Activated T-cell treated with anti-CD3 and anti-CD28 coated beads, Interleukin-2, amount 50 U/mL, for 4 hours (primary cell): ENCODE measurements at regions not wholly inside any gene's neighbourhood (a gene's known extent, or its start where the extent isn't known, plus 50 kb on each side); places are given as distances from the start of the nearest gene placed in this dataset.

Experiments
- ATAC-seq, 2 donors: fragments of 200-7000 bp; cut with Tn5 transposase; one replicate each; pipeline ENCODE4 v1.10.0; 2021
- DNase-seq: peaks from one replicate; pipeline ENCODE4 v3.0.0-alpha.2; 2020
- H3K27me3 Mint-ChIP-seq: one replicate; pipeline ENCODE4 v1.8.0; 2021; ENCODE audit warnings: low read depth, mixed read lengths
- H3K36me3 Mint-ChIP-seq: one replicate; pipeline ENCODE4 v1.8.0; 2022; ENCODE audit warnings: mixed read lengths; ENCODE audit not compliant: insufficient read depth
- H3K4me1 Mint-ChIP-seq: one replicate; pipeline ENCODE4 v1.8.0; 2021; ENCODE audit warnings: low read depth, mixed read lengths
- H3K4me3 Mint-ChIP-seq: one replicate; pipeline ENCODE4 v1.8.0; 2021; ENCODE audit warnings: mild to moderate bottlenecking, moderate library complexity, mixed read lengths
- H3K9me3 Mint-ChIP-seq: one replicate; pipeline ENCODE4 v1.8.0; 2021; ENCODE audit warnings: mixed read lengths

- ATAC-seq, result no peak
- no peak for DNase-seq
- H3K36me3 Mint-ChIP-seq, result no peaks in the 10 kb centered on the region
Observed at GRCh38 chr20:60628749-60629148, 623.3 kb upstream of the CDH4 start.

DNA sequence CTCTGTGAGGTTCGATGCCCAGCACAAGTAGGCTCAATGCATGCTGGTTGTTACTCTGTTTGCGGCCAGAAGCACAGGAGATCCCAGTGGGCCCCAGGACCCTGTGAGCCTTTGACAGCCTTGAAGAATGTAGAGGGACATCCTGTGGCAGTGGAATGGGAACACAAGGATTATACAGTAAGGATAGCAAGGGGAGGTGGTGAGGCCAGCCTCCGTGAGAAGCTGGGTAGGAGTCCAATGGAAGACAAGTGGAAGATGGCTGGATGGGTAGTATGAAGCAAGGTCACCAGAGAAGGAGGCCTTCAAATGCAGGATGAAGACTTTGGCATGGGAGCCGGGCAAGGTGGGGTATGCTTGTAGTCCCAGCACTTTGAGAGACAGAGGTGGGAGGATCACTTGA is 622.9 kb upstream of the CDH4 start:
- no peaks in the 10 kb centered on the region for H3K9me3 Mint-ChIP-seq
- H3K4me1 Mint-ChIP-seq, result no peaks in the 10 kb centered on the region
- no peaks in the 10 kb centered on the region for H3K36me3 Mint-ChIP-seq

More at GRCh38 chr20:60628749-60629148, 623.3 kb upstream of the CDH4 start:
- H3K27me3 Mint-ChIP-seq, result no peaks in the 10 kb centered on the region
- no peaks in the 10 kb centered on the region for H3K9me3 Mint-ChIP-seq
- H3K4me1 Mint-ChIP-seq, result no peaks in the 10 kb centered on the region
- H3K4me3 Mint-ChIP-seq, result no peak overlapping the region

DNA sequence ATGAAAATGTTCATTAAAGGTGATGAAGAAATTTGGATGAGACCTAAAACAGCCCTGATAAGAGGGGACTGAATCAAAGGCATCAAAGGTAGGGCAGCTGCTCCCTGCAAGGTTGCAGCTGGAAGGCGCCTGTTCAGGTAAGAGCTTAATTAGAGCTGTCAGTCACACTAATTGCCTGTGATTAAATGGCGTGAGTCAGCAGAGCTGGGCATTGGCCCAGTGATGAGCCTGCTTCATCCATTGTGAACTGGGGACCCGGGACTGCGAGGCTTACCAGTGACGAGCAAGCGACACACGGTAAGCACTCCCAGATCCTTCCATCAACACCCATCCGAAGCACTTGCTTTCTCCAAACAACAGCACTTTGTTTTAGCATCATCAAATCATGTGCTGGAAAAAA is 621.5 kb upstream of the CDH4 start:
- H3K4me1 Mint-ChIP-seq, result no peaks in the 10 kb centered on the region
- ATAC-seq, result no peak
- DNase-seq, result no peak
- H3K27me3 Mint-ChIP-seq, result no peaks in the 10 kb centered on the region
- no peaks in the 10 kb centered on the region for H3K9me3 Mint-ChIP-seq
- no peaks in the 10 kb centered on the region for H3K36me3 Mint-ChIP-seq
- no peak overlapping the region for H3K4me3 Mint-ChIP-seq

More for the DNA sequence above, 622.9 kb upstream of the CDH4 start:
- ATAC-seq (no peak), DNase-seq (no peak)
- H3K27me3 Mint-ChIP-seq, result no peaks in the 10 kb centered on the region
- no peak overlapping the region for H3K4me3 Mint-ChIP-seq

DNA sequence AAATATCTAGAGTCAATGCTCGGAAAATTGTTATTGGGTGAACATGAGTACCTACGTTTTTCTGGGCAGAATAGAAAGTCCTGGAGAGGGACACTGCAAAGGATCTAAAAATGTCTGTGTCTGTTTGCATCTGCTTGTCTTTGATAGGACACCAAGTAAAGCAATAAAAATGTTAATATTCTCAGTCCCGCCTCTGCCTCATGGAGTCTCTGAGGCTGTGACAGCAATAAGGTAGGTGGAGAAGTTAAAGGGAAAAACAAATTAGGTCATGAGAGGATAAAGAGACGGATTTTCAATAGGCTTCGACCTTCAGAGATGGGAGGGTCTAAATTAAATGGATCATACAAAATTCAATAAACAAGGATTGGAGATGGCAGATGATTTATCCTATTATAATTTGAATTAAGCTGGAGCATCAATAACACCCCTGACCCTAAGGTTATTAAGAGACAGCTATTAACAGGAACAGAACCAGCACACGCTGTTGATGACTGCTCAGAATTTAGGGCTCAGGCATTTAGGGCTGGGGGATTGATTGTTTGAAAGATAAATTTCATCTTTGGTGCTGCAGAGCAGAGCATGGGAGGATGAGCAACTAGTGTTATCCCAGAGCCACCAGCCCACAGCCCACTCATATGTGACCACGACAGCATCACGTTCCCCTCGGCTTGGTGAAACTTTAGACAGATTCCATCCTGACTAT is 620.3 kb upstream of the CDH4 start:
- Mint-ChIP-seq H3K4me3 (no peak overlapping the region), H3K4me1 (no peaks in the 10 kb centered on the region), H3K27me3 (no peaks in the 10 kb centered on the region), H3K9me3 (no peaks in the 10 kb centered on the region), H3K36me3 (no peaks in the 10 kb centered on the region)
- DNase-seq (no peak), ATAC-seq (no peak)

DNA sequence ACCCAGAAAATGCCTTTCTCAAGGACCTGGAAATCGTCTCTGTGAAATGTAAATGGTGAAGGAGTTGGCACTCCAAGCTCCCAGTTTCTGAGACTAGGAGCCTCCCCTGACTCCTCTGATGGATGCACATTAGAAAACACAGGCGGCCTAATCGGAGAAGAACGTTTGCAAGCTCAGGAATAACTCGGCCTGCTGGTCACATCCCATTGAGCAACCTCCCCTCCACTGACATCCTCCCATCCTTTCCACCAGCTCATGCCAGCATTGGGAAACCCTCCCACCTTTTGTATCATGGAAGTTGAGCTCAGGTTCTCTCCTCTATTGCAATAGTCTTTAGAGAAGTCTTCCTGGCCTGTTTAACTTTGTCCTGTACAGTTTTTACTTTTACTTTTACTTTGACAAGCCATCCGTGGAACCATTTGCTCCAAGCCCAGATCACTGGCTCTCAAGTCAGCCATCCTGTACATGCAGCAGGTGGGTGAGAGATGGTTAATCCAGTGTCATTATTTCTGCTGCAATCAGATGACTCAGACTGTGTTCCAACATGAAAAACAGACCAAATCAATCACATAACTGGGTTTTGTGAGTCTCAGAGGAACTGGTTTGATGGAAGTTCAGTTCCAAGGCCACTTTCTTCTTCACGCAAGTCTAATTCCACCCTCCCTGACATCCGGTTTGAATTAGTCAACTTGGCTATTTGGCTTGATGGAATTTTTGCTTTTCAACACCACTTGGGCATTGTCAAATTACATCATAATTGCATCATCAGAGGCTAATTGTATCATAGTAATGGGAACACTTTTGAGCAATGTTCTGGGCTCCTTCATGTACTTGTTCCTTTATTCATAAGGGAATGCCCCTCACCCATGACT is 619.4 kb upstream of the CDH4 start:
- DNase-seq (no peak), ATAC-seq (no peak)
- Mint-ChIP-seq H3K4me3 (no peak overlapping the region), H3K27me3 (no peaks in the 10 kb centered on the region), H3K9me3 (no peaks in the 10 kb centered on the region), H3K36me3 (no peaks in the 10 kb centered on the region), H3K4me1 (no peaks in the 10 kb centered on the region)

DNA sequence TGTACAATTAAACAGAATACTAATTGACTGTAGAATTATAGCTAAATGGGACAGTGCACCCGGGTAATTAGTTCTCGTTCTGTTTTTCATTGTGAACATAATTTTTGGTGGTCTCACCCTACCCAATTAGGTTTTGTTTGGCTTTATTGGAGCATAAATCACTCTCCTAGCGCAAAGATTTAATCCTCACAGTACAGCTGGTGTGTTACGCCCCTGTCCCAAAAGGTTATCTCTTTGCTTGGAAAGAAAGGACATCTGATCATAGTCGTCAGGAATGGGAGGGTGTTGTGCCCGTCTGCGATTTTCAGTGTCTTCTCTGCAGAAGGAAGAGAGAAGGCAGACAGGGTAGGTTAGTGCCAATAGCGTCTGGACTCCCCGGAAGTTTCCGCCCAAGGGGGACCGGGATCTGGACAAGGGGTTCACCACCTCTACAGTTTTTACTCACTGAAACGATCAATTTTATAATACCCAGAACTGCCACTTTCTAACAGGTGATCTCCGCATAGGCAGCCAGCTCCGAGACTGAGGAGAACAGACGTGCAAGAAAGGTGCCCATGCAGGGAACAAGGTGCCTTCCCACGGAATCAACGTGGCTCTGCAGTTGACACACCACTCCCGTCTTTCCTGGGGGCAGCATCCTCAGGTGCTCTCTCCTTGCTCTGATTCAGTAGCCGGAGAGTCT is 617.4 kb upstream of the CDH4 start:
- H3K4me1 Mint-ChIP-seq, result no peaks in the 10 kb centered on the region
- no peak for DNase-seq

GRCh38 chr20:60636417-60636816 is 615.6 kb upstream of the CDH4 start:
- Mint-ChIP-seq H3K36me3 (no peaks in the 10 kb centered on the region), H3K9me3 (no peaks in the 10 kb centered on the region), H3K4me1 (no peaks in the 10 kb centered on the region), H3K27me3 (no peaks in the 10 kb centered on the region), H3K4me3 (no peak overlapping the region)
- no peak for DNase-seq
- no peak for ATAC-seq

More for the DNA sequence above, 617.4 kb upstream of the CDH4 start:
- Mint-ChIP-seq H3K27me3 (no peaks in the 10 kb centered on the region), H3K9me3 (no peaks in the 10 kb centered on the region), H3K36me3 (no peaks in the 10 kb centered on the region), H3K4me3 (no peak overlapping the region)
- no peak for ATAC-seq

DNA sequence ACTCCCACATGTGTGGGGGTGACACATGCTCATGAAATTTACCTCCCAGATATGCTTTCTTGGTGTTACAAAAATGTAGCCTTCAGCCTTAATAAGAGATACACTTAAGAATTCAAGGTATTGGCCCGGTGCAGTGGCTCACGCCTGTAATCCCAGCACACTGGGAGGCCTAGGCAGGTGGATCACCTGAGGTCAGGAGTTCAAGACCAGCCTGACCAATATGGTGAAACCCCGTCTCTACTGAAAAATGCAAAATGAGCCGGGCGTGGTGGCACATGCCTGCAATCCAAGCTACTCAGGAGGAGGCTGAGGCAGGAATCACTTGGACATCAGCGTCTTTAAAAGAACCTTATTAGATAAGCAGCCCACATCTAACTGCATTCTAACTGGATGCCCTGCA is 614.3 kb upstream of the CDH4 start:
- DNase-seq (no peak), ATAC-seq (no peak)
- no peaks in the 10 kb centered on the region for H3K4me1 Mint-ChIP-seq
- H3K36me3 Mint-ChIP-seq, result no peaks in the 10 kb centered on the region
- no peak overlapping the region for H3K4me3 Mint-ChIP-seq
- H3K27me3 Mint-ChIP-seq, result no peaks in the 10 kb centered on the region
- no peaks in the 10 kb centered on the region for H3K9me3 Mint-ChIP-seq

- DNase-seq (no peak), ATAC-seq (no peak)
- Mint-ChIP-seq H3K4me1 (no peaks in the 10 kb centered on the region), H3K27me3 (no peaks in the 10 kb centered on the region), H3K36me3 (no peaks in the 10 kb centered on the region), H3K4me3 (no peak overlapping the region), H3K9me3 (no peaks in the 10 kb centered on the region)
Observed at GRCh38 chr20:60638430-60639098, 613.5 kb upstream of the CDH4 start.

DNA sequence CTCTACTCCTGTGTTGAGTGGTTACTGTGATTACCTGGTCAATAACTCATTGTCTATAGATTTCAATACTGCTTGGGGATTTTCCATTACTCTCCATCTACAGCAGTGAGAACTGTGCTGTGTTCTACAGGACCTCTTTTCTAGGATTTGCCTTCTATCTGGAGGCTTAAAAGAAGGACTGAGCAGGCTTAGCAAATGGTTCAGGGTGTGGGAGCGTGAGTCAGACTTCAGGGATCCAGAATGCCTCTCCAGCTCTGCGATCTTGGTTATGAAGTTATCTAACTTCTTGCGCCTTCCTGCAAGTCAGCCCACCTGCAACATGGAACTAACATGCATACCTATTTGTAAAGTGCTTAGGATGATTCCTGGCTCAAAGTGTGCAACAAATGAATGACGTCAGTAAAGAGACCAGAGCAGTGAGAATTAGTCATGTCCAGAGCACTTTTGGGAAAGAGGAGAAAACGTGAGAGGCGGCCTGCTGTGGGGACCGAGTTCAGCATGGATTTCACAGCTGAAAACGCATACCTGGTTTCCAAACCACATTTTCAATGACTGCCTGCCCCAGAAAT is 610.1 kb upstream of the CDH4 start:
- Mint-ChIP-seq H3K9me3 (peaks cover 3% of the 10 kb centered on the region), H3K27me3 (no peaks in the 10 kb centered on the region), H3K4me3 (no peak overlapping the region), H3K4me1 (no peaks in the 10 kb centered on the region), H3K36me3 (no peaks in the 10 kb centered on the region)
- ATAC-seq, result no peak
- DNase-seq, result no peak

DNA sequence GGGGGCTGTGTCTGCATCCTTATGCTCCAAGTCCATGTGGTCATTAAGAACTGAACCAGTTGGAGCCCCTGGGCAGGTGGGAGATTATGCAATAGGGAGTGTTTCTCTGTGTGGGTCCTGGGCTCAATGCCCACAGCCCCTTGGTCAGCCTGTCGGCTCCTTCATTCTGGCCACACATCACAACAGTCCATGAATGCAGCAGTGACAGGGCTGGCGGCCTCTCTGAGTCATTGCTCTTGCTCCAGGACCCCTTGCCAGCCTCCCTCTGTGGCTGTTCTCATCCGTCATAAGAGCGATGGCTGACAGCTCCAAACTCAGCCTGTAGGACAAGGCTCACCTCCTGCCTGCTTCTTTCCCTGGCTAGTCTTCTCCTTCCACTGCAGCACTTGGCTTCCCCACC is 609.5 kb upstream of the CDH4 start:
- no peak for DNase-seq
- Mint-ChIP-seq H3K4me1 (no peaks in the 10 kb centered on the region), H3K36me3 (no peaks in the 10 kb centered on the region), H3K27me3 (no peaks in the 10 kb centered on the region), H3K9me3 (peaks cover 3% of the 10 kb centered on the region), H3K4me3 (no peak overlapping the region)
- no peak for ATAC-seq

DNA sequence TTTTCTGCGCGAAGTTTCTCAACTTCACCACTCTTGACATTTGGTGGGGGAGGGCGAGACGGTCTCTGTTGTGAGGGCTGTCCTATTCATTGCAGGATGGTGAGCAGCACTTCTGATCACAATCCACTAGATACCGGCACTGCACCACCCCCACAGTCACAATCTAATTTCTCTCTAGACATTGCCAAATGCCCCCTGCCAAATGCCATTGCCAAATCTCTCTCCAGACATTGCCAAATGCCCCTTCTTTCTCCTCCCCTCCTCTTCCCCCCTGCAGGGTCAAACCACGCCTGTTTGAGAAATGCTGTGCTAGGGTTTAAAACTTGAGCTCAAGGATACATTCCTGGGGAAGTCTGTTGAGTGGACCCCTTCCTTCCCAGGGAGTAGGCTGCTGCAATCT is 603.5 kb upstream of the CDH4 start:
- Mint-ChIP-seq H3K36me3 (no peaks in the 10 kb centered on the region), H3K9me3 (peaks cover 9% of the 10 kb centered on the region), H3K27me3 (no peaks in the 10 kb centered on the region), H3K4me1 (no peaks in the 10 kb centered on the region), H3K4me3 (no peak overlapping the region)
- DNase-seq (no peak), ATAC-seq (no peak)

- Mint-ChIP-seq H3K4me1 (no peaks in the 10 kb centered on the region), H3K4me3 (no peak overlapping the region), H3K9me3 (peaks cover 9% of the 10 kb centered on the region), H3K36me3 (no peaks in the 10 kb centered on the region), H3K27me3 (no peaks in the 10 kb centered on the region)
- ATAC-seq, result no peak
- no peak for DNase-seq
Observed at GRCh38 chr20:60649541-60649940, 602.5 kb upstream of the CDH4 start.

DNA sequence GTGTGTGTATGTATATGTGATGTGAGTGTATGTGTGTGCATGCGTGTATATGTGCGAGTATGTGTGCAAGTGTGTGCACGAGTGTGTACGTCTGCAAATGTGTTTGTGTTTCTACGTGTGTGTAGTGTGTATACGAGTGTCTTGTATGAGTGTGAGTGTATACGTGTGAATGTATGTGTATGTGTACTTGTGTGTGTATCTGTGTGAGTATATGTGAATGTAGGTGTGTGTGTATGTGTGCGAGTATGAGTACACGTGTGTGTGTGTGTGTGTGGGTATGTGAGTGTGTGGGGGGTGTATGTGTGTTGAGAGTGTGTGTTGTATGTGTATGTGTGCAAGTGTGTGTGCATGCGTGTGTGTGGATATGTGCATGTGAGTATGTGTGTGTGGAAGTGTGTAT is 602.0 kb upstream of the CDH4 start:
- no peaks in the 10 kb centered on the region for H3K4me1 Mint-ChIP-seq
- no peak for ATAC-seq
- no peak overlapping the region for H3K4me3 Mint-ChIP-seq
- H3K27me3 Mint-ChIP-seq, result no peaks in the 10 kb centered on the region
- DNase-seq, result no peak
- H3K36me3 Mint-ChIP-seq, result no peaks in the 10 kb centered on the region
- peaks cover 11% of the 10 kb centered on the region for H3K9me3 Mint-ChIP-seq
